ENCODE measurements at regions not wholly inside any gene's neighbourhood (a gene's known extent, or its start where the extent isn't known, plus 50 kb on each side); places are given as distances from the start of the nearest gene placed in this dataset.

GRCh38 chr4:107541511-107541910, 178.5 kb downstream of the PAPSS1 start:
- TF ChIP-seq CTCF (IDR thresholded peaks at IDR 0.05; ENCODE audit: extremely low read depth in 1 of 2, insufficient read depth in 1 of 2, low read depth in 1 of 2, low read length in 2 of 2), result no peak
- TF ChIP-seq MAX (IDR thresholded peaks at IDR 0.05; ENCODE audit: insufficient read depth, insufficient read length), result no peak
- TF ChIP-seq POLR2AphosphoS5 (IDR thresholded peaks at IDR 0.05; ENCODE audit: insufficient read depth, low read depth, low read length), result no peak
- no peak for TF ChIP-seq JUN (IDR thresholded peaks at IDR 0.05; ENCODE audit: borderline replicate concordance, insufficient read depth, insufficient read length, low read depth)
- no peak for TF ChIP-seq POLR2A (IDR thresholded peaks at IDR 0.05; ENCODE audit: low read depth, low read length)
- no peak for TF ChIP-seq MYC (IDR thresholded peaks at IDR 0.05; ENCODE audit: low read depth, low read length)
- TF ChIP-seq EZH2 (IDR thresholded peaks at IDR 0.05; ENCODE audit: borderline replicate concordance, low read depth, low read length, severe bottlenecking), result no peak
- no peak for TF ChIP-seq GATA2 (IDR thresholded peaks at IDR 0.05; ENCODE audit: insufficient read depth, insufficient read length, low read depth, low read length)
- no peak for TF ChIP-seq FOS (IDR thresholded peaks at IDR 0.05; ENCODE audit: borderline replicate concordance, insufficient read depth, low read length)
